ENCODE measurements at regions not wholly inside any gene's neighbourhood (a gene's known extent, or its start where the extent isn't known, plus 50 kb on each side); places are given as distances from the start of the nearest gene placed in this dataset.

GRCh38 chr6:113674075-113674474 lies 183.1 kb upstream of the MARCKS start:
- POLR2A ChIA-PET = interaction anchor here (0.7 kb wide), 1 partner anchor 11 kb away, joined by 3 read pairs; no protein-coding TSS in a partner anchor
- DNase-seq (ENCODE audit: low read depth, low spot score) = no peak
- CTCF ChIA-PET = interaction anchor here (1.3 kb wide), 1 partner anchor 185 kb away, joined by 3 read pairs; no protein-coding TSS in a partner anchor
- H3K4me3 ChIP-seq (ENCODE audit: low read depth, low read length) = no peak overlapping the region
- TF ChIP-seq, protein P1, sequence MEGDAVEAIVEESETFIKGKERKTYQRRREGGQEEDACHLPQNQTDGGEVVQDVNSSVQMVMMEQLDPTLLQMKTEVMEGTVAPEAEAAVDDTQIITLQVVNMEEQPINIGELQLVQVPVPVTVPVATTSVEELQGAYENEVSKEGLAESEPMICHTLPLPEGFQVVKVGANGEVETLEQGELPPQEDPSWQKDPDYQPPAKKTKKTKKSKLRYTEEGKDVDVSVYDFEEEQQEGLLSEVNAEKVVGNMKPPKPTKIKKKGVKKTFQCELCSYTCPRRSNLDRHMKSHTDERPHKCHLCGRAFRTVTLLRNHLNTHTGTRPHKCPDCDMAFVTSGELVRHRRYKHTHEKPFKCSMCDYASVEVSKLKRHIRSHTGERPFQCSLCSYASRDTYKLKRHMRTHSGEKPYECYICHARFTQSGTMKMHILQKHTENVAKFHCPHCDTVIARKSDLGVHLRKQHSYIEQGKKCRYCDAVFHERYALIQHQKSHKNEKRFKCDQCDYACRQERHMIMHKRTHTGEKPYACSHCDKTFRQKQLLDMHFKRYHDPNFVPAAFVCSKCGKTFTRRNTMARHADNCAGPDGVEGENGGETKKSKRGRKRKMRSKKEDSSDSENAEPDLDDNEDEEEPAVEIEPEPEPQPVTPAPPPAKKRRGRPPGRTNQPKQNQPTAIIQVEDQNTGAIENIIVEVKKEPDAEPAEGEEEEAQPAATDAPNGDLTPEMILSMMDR (IDR thresholded peaks at IDR 0.05; ENCODE audit: insufficient read depth, low read length, missing control alignments) = no peak

- TF ChIP-seq, protein P1 (IDR thresholded peaks at IDR 0.05; ENCODE audit: insufficient read depth, low read length, missing control alignments) = no peak
- CTCF ChIA-PET = no interaction called here
- DNase-seq (ENCODE audit: low read depth, low spot score) = no peak
- POLR2A ChIA-PET = interaction anchor here (2.0 kb wide), 1 partner anchor 182 kb away, joined by 7 read pairs; no protein-coding TSS in a partner anchor
- no peak overlapping the region for H3K4me3 ChIP-seq (ENCODE audit: low read depth, low read length)
Observed at GRCh38 chr6:113676057-113676456, 181.1 kb upstream of the MARCKS start.

GRCh38 chr6:113676968-113677367 lies 180.2 kb upstream of the MARCKS start:
- TF ChIP-seq, protein P1 (IDR thresholded peaks at IDR 0.05; ENCODE audit: insufficient read depth, low read length, missing control alignments) = no peak
- ChIA-PET CTCF (interaction anchor here (0.9 kb wide), 1 partner anchor 13 kb away, joined by 3 read pairs; no protein-coding TSS in a partner anchor), POLR2A (interaction anchor here (2.0 kb wide), 1 partner anchor 181 kb away, joined by 7 read pairs; no protein-coding TSS in a partner anchor)
- DNase-seq (ENCODE audit: low read depth, low spot score) = no peak
- no peak overlapping the region for H3K4me3 ChIP-seq (ENCODE audit: low read depth, low read length)

DNA sequence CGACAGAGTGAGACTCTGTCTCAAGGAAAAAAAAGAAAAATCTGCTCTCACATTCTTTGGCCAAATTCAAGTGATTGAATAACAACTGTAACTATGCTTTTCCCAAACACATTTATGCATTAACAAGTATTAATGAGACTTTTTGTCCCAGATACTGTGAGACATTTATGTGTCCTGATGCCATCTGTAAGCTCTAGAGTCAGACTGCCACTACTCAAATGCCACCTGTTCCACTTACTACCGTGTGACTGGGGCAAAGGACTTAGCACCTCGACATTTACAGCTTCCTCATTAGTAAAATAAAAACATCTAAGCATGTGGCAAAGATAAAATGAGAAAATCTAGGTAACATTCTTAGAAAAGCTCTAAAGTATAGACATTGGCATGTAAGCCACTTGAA lies 178.1 kb upstream of the MARCKS start:
- CTCF ChIA-PET = interaction anchor here (1.7 kb wide), 1 partner anchor 9 kb away, joined by 3 read pairs; no protein-coding TSS in a partner anchor
- TF ChIP-seq, protein P1 (IDR thresholded peaks at IDR 0.05; ENCODE audit: insufficient read depth, low read length, missing control alignments) = no peak
- no peak for DNase-seq (ENCODE audit: low read depth, low spot score)
- POLR2A ChIA-PET = no interaction called here
- no peak overlapping the region for H3K4me3 ChIP-seq (ENCODE audit: low read depth, low read length)

GRCh38 chr6:113680301-113680700 lies 176.8 kb upstream of the MARCKS start:
- no peak overlapping the region for H3K4me3 ChIP-seq (ENCODE audit: low read depth, low read length)
- DNase-seq (ENCODE audit: low read depth, low spot score) = no peak
- POLR2A ChIA-PET = interaction anchor here (0.7 kb wide), 1 partner anchor 128 kb away, joined by 7 read pairs; no protein-coding TSS in a partner anchor
- TF ChIP-seq, protein P1 (IDR thresholded peaks at IDR 0.05; ENCODE audit: insufficient read depth, low read length, missing control alignments) = no peak
- CTCF ChIA-PET = interaction anchor here (1.7 kb wide), 1 partner anchor 10 kb away, joined by 3 read pairs; no protein-coding TSS in a partner anchor

DNA sequence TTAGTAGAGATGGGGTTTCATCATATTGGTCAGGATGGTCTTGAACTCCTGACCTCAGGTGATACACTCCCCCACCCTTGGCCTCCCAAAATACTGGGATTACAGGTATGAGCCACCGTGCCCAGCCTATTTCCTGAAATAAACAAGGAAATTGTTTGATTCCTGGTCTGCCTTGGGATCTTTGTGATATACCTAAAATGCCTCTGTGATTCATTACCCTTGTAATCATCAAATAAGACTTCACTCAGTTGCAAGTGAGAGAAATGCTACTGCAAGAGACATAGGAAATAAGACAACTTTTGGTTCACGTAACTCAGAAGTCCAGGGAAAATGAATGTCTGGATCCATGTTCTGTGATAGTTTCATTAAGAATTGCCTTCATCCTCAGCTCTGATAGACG lies 173.2 kb upstream of the MARCKS start:
- no peak overlapping the region for H3K4me3 ChIP-seq (ENCODE audit: low read depth, low read length)
- TF ChIP-seq, protein P1 (IDR thresholded peaks at IDR 0.05; ENCODE audit: insufficient read depth, low read length, missing control alignments) = no peak
- POLR2A ChIA-PET = no interaction called here
- no peak for DNase-seq (ENCODE audit: low read depth, low spot score)
- CTCF ChIA-PET = no interaction called here
